GM19324 (cell line): ENCODE measurements at regions not wholly inside any gene's neighbourhood (a gene's known extent, or its start where the extent isn't known, plus 50 kb on each side); places are given as distances from the start of the nearest gene placed in this dataset.
A peak's percentile ranks its signal among the peaks of the same experiment; 100 is the strongest.

Experiments
- ATAC-seq: cut with Tn5 transposase; IDR thresholded peaks from one replicate; pipeline ENCODE4 v1.9.1; 2021; ENCODE audit warnings: mild to moderate bottlenecking, moderate library complexity; ENCODE audit not compliant: unreplicated experiment, low FRiP score

DNA sequence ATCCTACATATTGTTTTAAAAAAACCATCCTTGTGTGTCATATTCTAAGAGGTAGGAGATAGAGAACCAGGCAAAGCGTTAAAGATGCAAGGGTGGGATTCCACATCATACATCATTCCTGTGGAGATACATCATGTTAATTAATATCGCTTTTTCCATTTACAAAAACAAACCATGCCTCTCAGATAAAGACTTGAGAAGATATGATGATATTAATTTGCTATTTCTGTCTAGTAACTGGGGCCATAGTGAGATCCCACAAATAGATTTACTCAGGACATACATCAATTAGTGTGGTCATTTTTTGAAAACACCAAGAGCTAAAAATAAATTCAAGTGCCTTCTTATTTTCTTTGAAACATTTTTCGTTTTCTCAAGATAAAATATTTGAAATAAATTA lies 165.4 kb upstream of the TARS1 start:
- ATAC-seq = no peak

- no peak for ATAC-seq
Measured at GRCh38 chr5:33275921-33276627, 164.7 kb upstream of the TARS1 start.

DNA sequence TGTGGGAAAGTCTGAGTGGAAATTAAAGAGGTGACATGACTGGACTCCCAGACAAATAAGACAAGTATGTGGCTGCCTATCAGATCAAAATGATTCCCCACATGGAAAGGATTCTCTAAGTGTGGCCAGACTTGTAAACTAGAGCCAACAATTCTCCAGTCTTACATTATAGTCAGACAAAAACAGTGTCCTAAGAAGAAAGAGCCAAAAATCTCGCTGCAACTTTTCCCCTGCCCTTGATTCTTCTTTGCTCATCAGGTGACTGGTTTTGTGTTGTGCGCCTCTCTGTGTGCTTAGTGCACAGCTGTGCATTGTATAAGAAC lies 164.2 kb upstream of the TARS1 start:
- ATAC-seq = no peak

GRCh38 chr5:33277061-33277650 lies 163.6 kb upstream of the TARS1 start:
- ATAC-seq = no peak

DNA sequence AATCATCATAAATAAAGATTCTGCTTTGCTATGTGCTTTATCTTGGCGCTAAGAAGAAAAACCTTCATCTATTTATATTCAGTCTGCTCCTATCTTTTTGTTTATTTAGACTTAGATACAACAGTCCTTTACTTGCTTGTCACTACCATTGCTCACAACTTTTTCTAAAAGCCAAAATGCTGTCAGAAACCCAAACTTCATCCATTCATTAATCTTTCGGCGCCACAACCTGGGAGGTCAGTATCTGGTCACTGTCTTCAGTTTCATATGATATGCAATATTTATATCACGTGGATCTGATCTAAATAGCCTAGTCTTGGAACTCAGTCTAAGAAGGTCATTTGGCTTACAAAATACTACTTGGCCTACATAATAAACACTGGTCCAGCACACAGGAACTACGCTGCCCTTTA lies 159.3 kb upstream of the TARS1 start:
- no peak for ATAC-seq

- ATAC-seq = no peak
Measured at GRCh38 chr5:33282157-33282556, 158.6 kb upstream of the TARS1 start.

DNA sequence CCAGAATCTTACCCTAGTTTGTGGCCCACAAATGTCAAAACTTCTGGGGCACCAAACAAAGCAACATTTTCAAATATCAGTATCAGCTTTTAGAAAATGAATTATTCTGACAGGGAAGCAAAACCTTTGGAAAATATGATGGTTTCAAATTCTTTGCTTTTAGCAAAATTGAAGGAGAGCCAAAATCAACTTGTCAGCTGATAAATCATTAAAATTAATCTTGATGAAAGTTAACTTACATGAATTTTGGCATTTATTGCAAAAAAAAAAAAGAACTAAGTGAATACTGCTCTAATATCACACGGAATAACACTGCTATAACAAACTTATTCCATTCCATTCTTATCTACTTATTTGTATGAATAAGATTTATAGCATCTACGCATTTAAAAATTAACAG lies 158.1 kb upstream of the TARS1 start:
- ATAC-seq = no peak

- ATAC-seq = no peak
Measured at GRCh38 chr5:33283243-33283642, 157.5 kb upstream of the TARS1 start.

DNA sequence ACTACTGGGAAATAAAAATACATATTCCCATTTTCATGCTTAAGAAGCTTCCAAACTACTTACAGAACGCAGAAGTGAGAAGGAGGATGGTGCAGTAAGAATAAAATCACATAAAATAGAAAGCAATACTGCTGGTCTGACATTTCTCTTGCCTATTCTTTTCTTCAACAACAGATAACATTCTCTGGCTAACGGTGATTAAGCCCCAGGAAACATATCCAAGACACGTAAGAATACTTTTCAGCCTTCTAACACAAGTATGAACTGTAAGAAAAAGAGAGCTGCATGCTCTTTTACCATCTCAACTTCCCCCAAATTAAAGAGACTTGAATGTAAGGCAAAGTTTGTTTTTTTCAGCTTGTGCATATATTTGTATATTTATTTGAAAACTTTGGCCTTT lies 156.1 kb upstream of the TARS1 start:
- no peak for ATAC-seq

GRCh38 chr5:33287242-33287641 lies 153.5 kb upstream of the TARS1 start:
- no peak for ATAC-seq

- no peak for ATAC-seq
Measured at GRCh38 chr5:33291216-33292000, 149.4 kb upstream of the TARS1 start.

GRCh38 chr5:33297760-33298216 lies 143.0 kb upstream of the TARS1 start:
- no peak for ATAC-seq

GRCh38 chr5:33299621-33300208 lies 141.1 kb upstream of the TARS1 start:
- peak; percentile 31 for ATAC-seq

DNA sequence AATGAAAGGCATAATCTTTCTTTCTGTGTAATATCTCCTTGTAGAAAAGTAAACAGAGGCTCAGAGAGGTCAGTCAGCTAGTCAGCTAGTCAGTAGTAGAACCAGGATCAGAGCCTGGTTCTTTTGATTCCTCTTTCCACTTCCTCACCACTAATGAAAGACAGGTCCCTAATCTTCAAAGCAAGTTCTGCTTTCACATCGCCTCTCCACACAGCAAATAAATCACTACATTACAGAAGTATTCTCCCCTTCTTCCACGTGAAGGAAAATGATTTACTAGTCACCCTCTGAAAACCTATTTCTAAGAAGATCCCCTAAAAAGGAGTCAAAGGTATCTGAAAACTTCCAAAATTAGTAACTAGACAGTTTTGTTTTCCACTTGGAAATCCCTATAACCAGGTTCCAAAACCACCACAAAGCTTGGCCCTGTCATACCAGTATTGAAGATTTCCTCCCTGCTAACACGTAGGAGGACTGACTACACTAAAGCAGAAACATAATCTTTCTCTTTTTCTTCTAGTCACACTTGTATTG lies 140.5 kb upstream of the TARS1 start:
- ATAC-seq = peak; percentile 59

GRCh38 chr5:33303579-33304095 lies 137.1 kb upstream of the TARS1 start:
- no peak for ATAC-seq

- ATAC-seq = no peak
Measured at GRCh38 chr5:33304601-33305000, 136.2 kb upstream of the TARS1 start.

GRCh38 chr5:33305572-33305971 lies 135.2 kb upstream of the TARS1 start:
- no peak for ATAC-seq

- ATAC-seq = no peak
Measured at GRCh38 chr5:33306758-33307157, 134.0 kb upstream of the TARS1 start.

GRCh38 chr5:33308586-33308985 lies 132.2 kb upstream of the TARS1 start:
- ATAC-seq = no peak

- no peak for ATAC-seq
Measured at GRCh38 chr5:33309068-33309467, 131.7 kb upstream of the TARS1 start.
